BE2C (cell line): ENCODE measurements at regions not wholly inside any gene's neighbourhood (a gene's known extent, or its start where the extent isn't known, plus 50 kb on each side); places are given as distances from the start of the nearest gene placed in this dataset.

ENCODE experiments used
- DNase-seq: peaks from one replicate; pipeline ENCODE4 v3.0.0-alpha.2; 2020
- H3K27me3 ChIP-seq: fragments of 250-450 bp; sonication (Bioruptor Pico); 2 replicates; pipeline ENCODE4 v1.5.1; 2020; ENCODE audit warnings: mild to moderate bottlenecking
- H3K36me3 ChIP-seq: fragments of 250-450 bp; sonication (Bioruptor Pico); 2 replicates; pipeline ENCODE4 v1.5.1; 2020; ENCODE audit warnings: mild to moderate bottlenecking
- H3K4me1 ChIP-seq: fragments of 250-450 bp; sonication (Bioruptor Pico); 2 replicates; pipeline ENCODE4 v1.5.1; 2020
- H3K4me3 ChIP-seq: 2 replicates; pipeline ENCODE4 v1.5.1; 2011; ENCODE audit warnings: low read depth, low read length
- H3K9me3 ChIP-seq: fragments of 250-450 bp; sonication (Bioruptor Pico); 2 replicates; pipeline ENCODE4 v1.5.1; 2020
- CTCF ChIP-seq: IDR thresholded peaks from 2 replicates; pipeline ENCODE4 v1.5.1; 2012; ENCODE audit warnings: mild to moderate bottlenecking, low read depth, low read length

- no peaks in the 10 kb centered on the region; the same call in 1 of the 2 replicates for H3K9me3 ChIP-seq
- no peaks in the 10 kb centered on the region for H3K27me3 ChIP-seq
- no peak for TF ChIP-seq CTCF
- no peak overlapping the region for H3K4me3 ChIP-seq
- no peak for DNase-seq
- no peaks in the 10 kb centered on the region for H3K4me1 ChIP-seq
- no peaks in the 10 kb centered on the region for H3K36me3 ChIP-seq
Observed at GRCh38 chr4:60128888-60129287, 1071.2 kb upstream of the ADGRL3 start.

- TF ChIP-seq CTCF, result no peak
- no peaks in the 10 kb centered on the region for H3K36me3 ChIP-seq
- no peak overlapping the region for H3K4me3 ChIP-seq
- DNase-seq, result no peak
- H3K27me3 ChIP-seq, result no peaks in the 10 kb centered on the region
- no peaks in the 10 kb centered on the region; the same call in 1 of the 2 replicates for H3K9me3 ChIP-seq
- no peaks in the 10 kb centered on the region for H3K4me1 ChIP-seq
Observed at GRCh38 chr4:60129740-60130139, 1070.4 kb upstream of the ADGRL3 start.

GRCh38 chr4:60133375-60133774, 1066.8 kb upstream of the ADGRL3 start:
- no peak overlapping the region for H3K4me3 ChIP-seq
- DNase-seq, result no peak
- no peaks in the 10 kb centered on the region for H3K36me3 ChIP-seq
- TF ChIP-seq CTCF, result no peak
- no peaks in the 10 kb centered on the region; the same call in 1 of the 2 replicates for H3K9me3 ChIP-seq
- no peaks in the 10 kb centered on the region for H3K27me3 ChIP-seq
- no peaks in the 10 kb centered on the region for H3K4me1 ChIP-seq

- Histone ChIP-seq H3K9me3 (no peaks in the 10 kb centered on the region), H3K4me3 (no peak overlapping the region), H3K27me3 (no peaks in the 10 kb centered on the region), H3K4me1 (no peaks in the 10 kb centered on the region), H3K36me3 (no peaks in the 10 kb centered on the region)
- no peak for TF ChIP-seq CTCF
- no peak for DNase-seq
Observed at GRCh38 chr4:60134099-60134498, 1066.0 kb upstream of the ADGRL3 start.

GRCh38 chr4:60155088-60155487, 1045.0 kb upstream of the ADGRL3 start:
- H3K36me3 ChIP-seq, result no peaks in the 10 kb centered on the region
- no peak for TF ChIP-seq CTCF

GRCh38 chr4:60173103-60173502, 1027.0 kb upstream of the ADGRL3 start:
- Histone ChIP-seq H3K9me3 (no peaks in the 10 kb centered on the region; the same call in 1 of the 2 replicates), H3K4me3 (no peak overlapping the region), H3K36me3 (no peaks in the 10 kb centered on the region), H3K27me3 (no peaks in the 10 kb centered on the region), H3K4me1 (no peaks in the 10 kb centered on the region)
- no peak for TF ChIP-seq CTCF
- no peak for DNase-seq

More at GRCh38 chr4:60155088-60155487, 1045.0 kb upstream of the ADGRL3 start:
- Histone ChIP-seq H3K4me3 (no peak overlapping the region), H3K27me3 (no peaks in the 10 kb centered on the region), H3K9me3 (no peaks in the 10 kb centered on the region; the same call in 1 of the 2 replicates), H3K4me1 (no peaks in the 10 kb centered on the region)
- DNase-seq, result no peak
